ELF-1 (cell line): ENCODE measurements at regions not wholly inside any gene's neighbourhood (a gene's known extent, or its start where the extent isn't known, plus 50 kb on each side); places are given as distances from the start of the nearest gene placed in this dataset.

Experiments
- DNase-seq: peaks from one replicate; pipeline ENCODE4 v3.0.0-alpha.2; 2016; ENCODE audit warnings: low read depth, low spot score

GRCh38 chr2:238581126-238581525, 154.4 kb downstream of the ASB1 start:
- DNase-seq, result no peak

- no peak for DNase-seq
Observed at GRCh38 chr2:238582159-238582558, 155.4 kb downstream of the ASB1 start.

- DNase-seq, result no peak
Observed at GRCh38 chr2:238584617-238585016, 157.9 kb downstream of the ASB1 start.

DNA sequence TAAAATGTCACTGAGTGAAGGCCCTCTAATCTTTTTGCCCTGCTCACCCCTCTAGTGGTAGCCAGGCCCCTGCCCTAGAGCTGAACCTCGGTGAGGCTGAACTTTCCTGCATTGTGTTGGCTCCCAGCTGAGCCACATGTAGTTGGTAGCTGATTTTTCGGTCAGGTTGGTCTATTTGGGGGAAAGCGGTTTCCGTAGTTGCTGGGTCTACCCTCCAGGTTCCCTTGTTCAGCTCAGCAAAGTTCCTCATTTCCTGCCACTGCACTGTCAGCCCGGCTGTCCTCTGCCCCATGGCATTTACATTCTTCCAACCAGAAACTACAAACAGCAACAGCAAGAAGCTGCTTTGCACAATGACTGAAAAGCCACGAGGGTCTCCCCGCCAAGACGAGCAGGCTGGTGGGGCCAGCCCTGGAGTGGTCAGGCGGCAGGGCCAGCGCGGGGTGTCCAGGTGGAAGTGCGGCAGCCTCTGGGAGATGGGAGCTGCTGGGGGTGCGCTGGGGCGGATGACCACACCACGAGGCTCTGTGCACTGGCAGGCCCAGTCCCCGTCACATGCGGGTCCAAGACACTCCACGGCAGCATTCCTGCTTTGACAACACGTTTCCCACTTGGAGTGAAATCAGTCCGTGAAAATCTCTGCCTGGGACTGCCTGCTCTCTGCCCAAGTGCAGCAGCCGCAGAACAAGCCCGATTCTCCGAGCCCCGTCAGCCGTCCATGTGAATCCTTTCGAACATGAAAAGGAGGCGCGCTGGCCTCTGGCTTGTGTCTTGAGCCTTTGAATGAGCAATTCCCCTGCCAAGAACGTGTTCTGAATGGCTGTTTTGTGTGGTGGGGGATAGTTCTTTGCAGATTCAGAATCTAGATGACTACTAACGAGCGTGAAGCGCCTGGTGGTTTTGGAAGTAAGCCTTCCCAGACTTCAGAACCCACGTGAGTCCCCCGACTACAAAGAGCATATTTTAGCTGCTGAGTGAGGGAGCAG, 159.4 kb downstream of the ASB1 start:
- DNase-seq, result no peak

DNA sequence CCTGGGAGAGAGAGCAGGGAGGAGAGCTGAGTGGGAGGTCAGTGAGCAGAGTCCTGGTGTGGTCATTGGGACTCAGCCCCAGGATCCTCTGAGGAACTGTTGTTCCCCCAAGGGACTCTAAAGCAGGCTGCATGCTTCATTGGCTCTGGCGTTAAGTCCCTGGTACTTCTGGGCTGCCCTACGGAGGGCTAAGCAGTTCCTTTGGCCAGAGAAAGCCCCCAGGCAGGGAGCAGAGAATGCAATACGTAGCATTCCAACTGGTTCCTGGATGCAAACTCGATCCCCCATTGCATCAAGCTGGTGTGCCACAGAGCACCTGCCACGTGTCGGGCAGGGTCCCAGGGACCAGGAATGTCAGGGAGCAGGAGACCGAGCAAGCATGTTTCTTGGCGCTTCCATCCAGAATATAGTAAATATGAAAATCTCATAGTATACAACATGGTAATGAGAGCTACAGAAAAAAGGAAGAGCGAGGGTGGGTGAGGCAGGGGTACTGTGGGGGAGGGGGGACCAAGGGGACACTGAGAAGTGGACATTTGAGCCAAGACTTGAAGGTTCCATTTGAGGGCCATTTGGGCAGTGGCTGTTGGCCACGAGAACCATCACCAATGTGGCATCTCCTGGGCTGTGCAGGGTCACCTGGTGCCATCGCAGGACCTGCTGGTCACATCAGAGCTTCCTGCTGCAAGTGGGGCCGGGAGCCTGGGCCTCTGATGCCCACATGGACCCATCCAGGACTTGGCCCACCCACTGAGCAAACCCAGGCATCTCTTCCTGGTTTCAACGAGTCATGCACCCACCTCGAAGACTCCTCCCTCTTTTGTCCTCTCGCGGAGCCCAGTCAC, 160.4 kb downstream of the ASB1 start:
- DNase-seq, result peak; percentile 61

DNA sequence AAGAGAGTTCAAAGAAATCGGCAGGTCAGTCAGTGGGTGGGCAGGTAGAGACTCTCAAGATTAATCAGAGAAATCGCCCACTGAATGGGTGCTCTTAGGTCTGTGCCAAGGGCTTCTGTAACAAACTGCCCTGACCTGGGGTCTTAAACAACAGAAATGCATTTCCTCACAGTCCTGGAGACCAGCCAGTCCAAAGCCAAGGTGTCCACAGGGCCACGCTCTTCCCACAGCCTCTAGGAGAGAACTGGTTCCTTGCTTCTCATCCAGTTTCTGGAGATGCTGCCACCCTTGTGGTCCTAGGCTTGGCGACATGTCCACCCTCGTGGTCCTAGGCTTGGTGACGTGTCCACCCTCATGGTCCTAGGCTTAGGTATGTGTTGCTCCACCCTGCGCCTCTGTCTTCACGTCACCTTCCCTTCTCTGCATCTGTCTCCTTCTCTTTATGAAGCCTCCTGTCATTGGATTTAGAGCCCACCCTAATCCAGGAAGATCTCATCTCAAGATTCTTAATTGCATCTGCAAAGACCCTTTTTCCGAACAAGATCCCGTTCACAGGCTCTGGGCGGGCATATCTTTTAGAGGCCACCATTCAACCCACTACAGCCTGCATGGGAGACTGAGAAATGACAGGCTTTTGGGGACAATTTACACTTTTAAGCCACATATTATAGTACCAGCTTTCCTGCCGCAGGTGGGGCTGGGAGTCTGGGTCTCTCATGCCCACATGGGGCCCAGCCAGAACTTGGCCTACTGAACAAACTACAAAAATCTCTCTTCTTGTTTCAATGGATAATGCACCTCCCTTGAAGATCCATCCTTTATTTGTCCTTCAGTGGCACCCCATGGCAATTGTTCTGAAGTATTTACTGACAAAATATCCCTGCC, 161.3 kb downstream of the ASB1 start:
- no peak for DNase-seq

- DNase-seq, result no peak
Observed at GRCh38 chr2:238589591-238590460, 163.1 kb downstream of the ASB1 start.

- DNase-seq, result no peak
Observed at GRCh38 chr2:238591732-238592131, 165.0 kb downstream of the ASB1 start.

- no peak for DNase-seq
Observed at GRCh38 chr2:238593236-238593635, 166.5 kb downstream of the ASB1 start.

DNA sequence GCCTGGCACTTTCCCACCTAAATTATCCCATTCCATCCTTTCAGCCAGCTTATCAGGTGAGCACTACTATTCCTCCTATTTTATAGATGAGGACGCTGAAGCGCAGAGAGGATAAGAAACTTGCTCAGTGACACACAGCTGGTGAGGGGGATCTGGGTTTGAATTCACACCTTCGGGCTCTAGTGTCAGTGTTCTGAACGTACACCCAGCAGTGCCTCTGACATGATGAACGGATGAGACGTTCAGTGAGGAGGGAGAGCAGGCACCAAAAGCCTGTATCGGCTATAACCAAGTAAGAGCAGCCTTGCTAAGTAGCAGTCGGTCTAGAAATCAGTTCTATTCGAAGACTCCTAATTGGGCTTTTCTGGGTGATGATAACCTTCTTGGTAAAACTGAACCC, 167.0 kb downstream of the ASB1 start:
- DNase-seq, result no peak

GRCh38 chr2:238594796-238595749, 168.3 kb downstream of the ASB1 start:
- no peak for DNase-seq

DNA sequence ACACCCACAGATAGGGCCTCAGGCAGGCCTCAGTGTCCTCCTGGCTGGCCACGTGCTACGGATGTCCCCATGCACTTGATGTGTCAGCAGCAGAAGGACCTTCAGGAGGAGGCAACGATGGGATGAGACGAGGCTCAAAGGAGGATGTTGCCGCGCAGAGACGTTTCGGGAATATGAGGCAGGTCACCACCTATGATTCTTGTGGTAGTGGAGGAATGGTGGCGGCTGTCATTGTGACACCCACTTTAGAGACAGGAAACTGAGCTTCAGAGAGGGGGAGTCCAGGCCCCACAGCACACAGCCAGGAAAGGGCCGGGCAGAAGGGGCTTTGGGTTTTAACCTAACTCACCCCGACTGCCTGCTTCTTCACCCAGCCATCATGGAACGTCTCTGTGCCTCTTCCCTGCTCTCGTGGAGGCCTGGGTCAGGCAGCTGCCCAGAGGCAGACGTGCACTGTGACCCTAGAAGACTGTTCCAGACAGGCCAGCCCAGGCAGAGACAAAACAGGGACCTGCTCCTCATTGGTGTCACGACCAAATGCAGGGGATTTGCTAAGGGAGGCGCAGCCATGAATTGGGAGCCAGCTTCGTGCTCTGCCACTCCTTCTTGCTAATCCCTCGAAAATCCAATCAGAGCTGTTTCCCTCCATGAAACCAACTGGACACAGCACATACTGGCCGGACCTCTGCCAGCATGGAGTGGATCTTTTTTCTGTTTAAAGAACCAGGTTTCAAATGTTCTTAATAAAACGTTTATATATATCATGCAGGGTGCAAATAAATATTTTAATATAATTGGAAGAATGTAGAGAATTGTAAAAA, 169.2 kb downstream of the ASB1 start:
- no peak for DNase-seq

GRCh38 chr2:238596571-238597551, 170.1 kb downstream of the ASB1 start:
- no peak for DNase-seq

DNA sequence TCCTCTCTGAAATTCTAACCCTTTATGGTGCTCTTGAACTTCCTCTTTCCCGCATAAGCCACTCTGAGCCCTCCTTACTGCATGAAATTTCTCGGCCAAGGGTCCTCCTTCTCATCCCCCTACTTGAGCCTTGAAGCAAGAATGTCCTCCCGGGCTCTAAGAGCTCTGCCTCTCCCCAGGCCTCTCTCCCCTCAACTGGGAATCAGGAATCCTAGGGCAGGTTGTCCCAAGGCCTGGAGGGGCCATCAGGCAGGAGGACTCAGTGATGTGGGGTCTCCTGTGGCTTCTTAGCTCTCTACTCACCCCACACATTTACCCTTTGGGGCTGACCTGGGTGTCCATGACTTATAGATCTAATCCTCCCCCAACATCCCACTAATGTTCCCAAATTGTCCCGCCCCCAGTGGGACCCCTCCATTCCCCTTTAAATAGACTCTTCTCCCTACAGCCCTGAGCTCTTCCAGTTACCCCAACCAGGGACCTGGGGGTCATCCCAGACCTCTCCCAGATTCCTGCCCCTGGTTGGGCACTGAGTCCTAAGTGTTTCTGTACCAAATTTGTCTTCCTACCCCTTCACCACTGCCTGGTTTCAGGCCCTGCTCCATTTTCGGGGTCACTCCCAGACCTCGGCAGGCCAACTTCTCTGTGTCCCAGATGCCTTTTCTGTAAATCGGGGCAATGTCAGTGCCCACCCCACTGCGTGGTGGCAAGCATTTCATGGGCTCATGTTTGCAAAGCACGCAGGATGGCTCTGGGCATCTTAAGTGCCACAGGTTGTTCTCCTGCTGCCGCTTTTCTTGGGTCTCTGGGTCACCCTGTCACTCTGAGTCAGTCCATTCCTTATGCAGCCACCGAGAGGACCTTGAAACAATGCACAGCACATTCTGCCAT, 171.2 kb downstream of the ASB1 start:
- no peak for DNase-seq

DNA sequence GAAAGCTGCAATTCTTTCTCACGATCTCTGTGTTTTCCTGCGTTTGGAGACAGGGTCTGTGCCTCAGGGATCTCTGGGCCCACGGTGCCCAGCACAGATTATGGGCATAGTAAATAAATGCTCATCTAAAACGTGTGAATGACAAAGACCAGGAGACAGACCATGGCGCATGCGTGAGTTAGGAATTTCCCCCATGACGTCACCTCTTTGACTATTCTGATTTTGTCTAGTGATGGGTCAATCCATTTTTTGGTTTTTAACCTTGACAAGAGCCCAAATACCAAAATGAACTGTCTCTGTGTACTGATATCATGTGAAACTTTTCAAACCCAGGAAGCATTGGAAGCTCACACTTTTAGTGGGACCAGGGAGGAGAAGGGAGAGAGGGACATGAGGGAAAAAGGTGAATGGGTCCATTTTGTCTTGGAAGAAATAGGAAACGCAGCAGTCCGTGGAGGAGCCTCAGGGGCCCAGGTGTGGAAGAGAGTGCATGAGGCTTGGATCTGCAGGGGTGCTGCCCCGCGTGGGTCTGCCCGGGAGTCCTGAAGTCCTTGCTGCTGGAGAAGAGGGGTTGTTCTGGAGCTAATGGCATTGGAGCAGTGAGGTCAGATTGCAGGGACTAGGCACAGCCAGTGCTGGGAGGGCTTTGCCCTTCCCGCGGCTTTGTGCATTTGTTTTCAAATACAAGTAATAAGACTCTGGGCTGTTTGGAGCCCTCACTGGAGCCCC, 172.2 kb downstream of the ASB1 start:
- DNase-seq, result no peak
